Peyer's patch (tissue), 4 donors: ENCODE measurements at regions not wholly inside any gene's neighbourhood (a gene's known extent, or its start where the extent isn't known, plus 50 kb on each side); places are given as distances from the start of the nearest gene placed in this dataset.

Source experiments
- CTCF ChIP-seq, 6 experiments: fragments of 450-650 bp in 4 of 6; fragments of 200-600 bp in 2 of 6; sonication (generic) in 1 of 6; IDR thresholded peaks; one replicate each; pipeline ENCODE4 v1.5.1; 2017 to 2019; ENCODE audit warnings: antibody characterized with exemption in 6 of 6, mild to moderate bottlenecking in 3 of 6, moderate library complexity in 1 of 6
- POLR2A ChIP-seq, 2 donors: fragments of 450-650 bp; IDR thresholded peaks; one replicate each; pipeline ENCODE4 v1.5.1; 2017; ENCODE audit warnings: antibody characterized with exemption in 2 of 2, mild to moderate bottlenecking in 2 of 2, moderate library complexity in 2 of 2

DNA sequence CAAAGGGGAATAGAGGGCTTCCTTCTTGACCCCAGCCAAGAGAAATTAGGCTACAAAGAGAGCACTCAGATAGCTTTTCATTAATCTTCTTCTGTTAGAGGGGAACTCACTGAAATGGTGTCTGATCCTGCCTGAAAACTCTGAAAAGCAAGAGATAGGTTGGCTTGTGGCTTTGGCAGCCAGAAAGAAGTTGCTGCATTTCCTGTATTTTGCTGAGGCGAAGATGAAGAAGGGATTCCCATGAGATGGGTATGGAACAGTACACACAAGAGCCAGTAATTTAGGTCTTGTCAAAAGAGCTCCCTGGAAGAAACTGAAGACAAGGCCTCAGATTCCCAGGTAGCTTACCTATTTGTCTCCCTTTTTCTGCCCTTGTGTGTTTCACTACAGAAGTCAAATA, 120.9 kb upstream of the TARS1 start:
- TF ChIP-seq POLR2A (IDR thresholded peaks at IDR 0.05) (no peak), CTCF (IDR thresholded peaks at IDR 0.05) (no peak)
